GM12878 (cell line): ENCODE measurements at regions not wholly inside any gene's neighbourhood (a gene's known extent, or its start where the extent isn't known, plus 50 kb on each side); places are given as distances from the start of the nearest gene placed in this dataset.

ENCODE experiments used
- CTCF ChIP-seq, 3 experiments: IDR thresholded peaks in 2 of 3; conservative IDR thresholded peaks in 1 of 3; 2 replicates each; pipeline ENCODE4 v1.5.1; 2011; ENCODE audit warnings: low read depth in 3 of 3, low read length in 3 of 3, mild to moderate bottlenecking in 3 of 3, control low read depth in 2 of 3, moderate library complexity in 2 of 3, inconsistent platforms in 1 of 3, mixed read lengths in 1 of 3; ENCODE audit not compliant: control insufficient read depth in 2 of 3, insufficient read depth in 1 of 3; ENCODE audit errors: extremely low read depth in 1 of 3
- EZH2 ChIP-seq: IDR thresholded peaks from 2 replicates; pipeline ENCODE4 v1.6.1; 2012; ENCODE audit warnings: low read depth, mild to moderate bottlenecking, control low read depth, inconsistent platforms, low read length, borderline replicate concordance; ENCODE audit not compliant: control insufficient read depth
- MXI1 ChIP-seq: fragments of 150-350 bp; IDR thresholded peaks from 2 replicates; pipeline ENCODE4 v1.6.1; 2011; ENCODE audit warnings: low read depth, mild to moderate bottlenecking, inconsistent platforms, low read length, improper control_type of control experiment
- USF1 ChIP-seq: IDR thresholded peaks from 2 replicates; pipeline ENCODE4 v1.6.1; 2011; ENCODE audit warnings: borderline replicate concordance, low read depth, mild to moderate bottlenecking, moderate library complexity, mixed read lengths, low read length; ENCODE audit not compliant: insufficient read depth; ENCODE audit errors: extremely low read length
- YY1 ChIP-seq: IDR thresholded peaks from 2 replicates; pipeline ENCODE4 v1.6.1; 2011; ENCODE audit warnings: low read depth, mild to moderate bottlenecking, low read length

GRCh38 chr18:78890388-78890787 is 89.2 kb upstream of the SALL3 start:
- TF ChIP-seq CTCF (IDR thresholded peaks at IDR 0.05 in 2 of 3, conservative IDR thresholded peaks at IDR 0.05 in 1 of 3; ENCODE audit: control insufficient read depth in 2 of 3, extremely low read depth in 1 of 3, insufficient read depth in 1 of 3, low read depth in 3 of 3, low read length in 3 of 3) (no peak), MXI1 (no peak), EZH2 (no peak), YY1 (no peak), USF1 (no peak)
